ENCODE measurements at regions not wholly inside any gene's neighbourhood (a gene's known extent, or its start where the extent isn't known, plus 50 kb on each side); places are given as distances from the start of the nearest gene placed in this dataset.
"Not testable (repeated sequence)": the region's sequence is repeated elsewhere in the genome, so short reads cannot be mapped to it uniquely, and the experiment has no call there.

DNA sequence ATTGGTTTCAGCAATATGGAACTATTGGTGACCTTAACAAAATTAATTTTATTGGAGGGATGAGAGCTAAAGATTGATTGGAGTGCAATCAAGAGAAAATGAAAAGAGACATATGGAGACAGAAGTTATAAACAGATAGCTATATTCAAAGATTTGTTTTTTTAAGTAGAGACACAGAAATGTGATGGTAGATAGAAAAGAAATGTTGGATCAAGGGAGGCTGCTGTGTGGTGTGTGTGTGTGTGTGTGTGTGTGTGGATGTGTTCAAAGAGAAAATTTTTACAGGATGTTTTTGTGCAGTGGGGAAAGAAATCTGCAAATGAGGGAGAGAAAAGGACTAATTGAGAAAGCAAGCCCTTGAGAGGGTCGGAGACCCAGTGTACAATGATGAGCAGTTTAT is 249.5 kb upstream of the SPHKAP start:
- no peaks in the 10 kb centered on the region for H3K9me3 ChIP-seq
- no peaks in the 10 kb centered on the region for H3K36me3 ChIP-seq
- H3K4me1 ChIP-seq, result no peaks in the 10 kb centered on the region
- H3K27me3 ChIP-seq, result no peaks in the 10 kb centered on the region
- H3K9ac ChIP-seq (ENCODE audit: low read depth in 2 of 2, low read length in 2 of 2), result no peak overlapping the region
- DNase-seq, result no peak
- no peak overlapping the region for H3K4me3 ChIP-seq
- no peak for TF ChIP-seq CTCF (IDR thresholded peaks at IDR 0.05)
- intact Hi-C loops (cut with DNase I), result no loop called here
- H3K27ac ChIP-seq, result no peak overlapping the region

GRCh38 chr2:228426502-228427216 is 245.2 kb upstream of the SPHKAP start:
- Histone ChIP-seq H3K9ac (ENCODE audit: low read depth in 2 of 2, low read length in 2 of 2) (no peak overlapping the region), H3K4me3 (no peak overlapping the region), H3K27me3 (no peaks in the 10 kb centered on the region), H3K9me3 (no peaks in the 10 kb centered on the region), H3K36me3 (no peaks in the 10 kb centered on the region), H3K27ac (no peak overlapping the region), H3K4me1 (no peaks in the 10 kb centered on the region)
- TF ChIP-seq CTCF (IDR thresholded peaks at IDR 0.05), result no peak
- DNase-seq, result no peak
- intact Hi-C loops (cut with DNase I), result no loop called here

- intact Hi-C loops (cut with DNase I), result not testable (repeated sequence)
Observed at GRCh38 chr2:228425411-228426060, 244.0 kb upstream of the SPHKAP start.

DNA sequence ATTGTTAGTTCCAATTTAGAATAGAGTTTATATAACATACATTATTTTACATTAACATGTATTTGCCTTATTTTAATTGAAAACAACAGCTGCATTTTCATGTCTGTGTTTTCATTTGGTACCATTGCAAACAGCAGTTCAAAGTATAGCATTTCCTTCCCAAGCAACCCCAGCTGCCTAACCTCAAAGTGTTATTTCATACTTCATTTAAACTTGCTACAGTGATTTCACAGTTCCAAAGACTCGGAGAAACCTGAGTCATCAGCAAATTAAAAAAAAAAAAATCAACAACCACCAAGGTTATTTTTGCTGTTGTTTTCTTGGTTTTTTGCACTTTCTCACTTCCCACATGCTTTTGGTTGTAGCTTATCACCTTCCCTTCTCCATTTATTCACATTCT is 236.5 kb upstream of the SPHKAP start:
- no peak for DNase-seq

More at GRCh38 chr2:228425411-228426060, 244.0 kb upstream of the SPHKAP start:
- H3K4me3 ChIP-seq; H3K27me3 ChIP-seq; H3K4me1 ChIP-seq; H3K27ac ChIP-seq; H3K9me3 ChIP-seq; DNase-seq; H3K9ac ChIP-seq (ENCODE audit: low read depth in 2 of 2, low read length in 2 of 2); H3K36me3 ChIP-seq: not testable (repeated sequence)

DNA sequence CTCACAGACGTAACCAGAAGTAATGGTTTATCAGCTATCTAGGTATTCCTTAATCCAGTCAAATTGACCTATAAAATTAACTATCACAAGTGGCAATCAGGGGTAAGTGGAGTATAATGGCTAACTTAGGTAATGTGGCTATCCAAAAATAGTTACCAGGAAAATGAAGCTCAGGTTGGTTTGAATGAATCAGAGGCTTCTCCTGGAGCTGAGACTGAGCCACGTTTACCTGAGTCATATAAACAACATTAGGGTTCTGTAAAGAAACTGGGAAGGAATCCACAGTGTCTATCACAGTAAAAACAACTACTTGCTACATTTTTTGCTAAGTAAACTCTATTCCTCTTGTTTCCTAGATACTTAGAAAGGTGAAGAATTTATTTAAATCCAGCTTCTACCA is 236.0 kb upstream of the SPHKAP start:
- Histone ChIP-seq H3K27me3 (no peaks in the 10 kb centered on the region), H3K4me1 (no peaks in the 10 kb centered on the region), H3K9ac (ENCODE audit: low read depth in 2 of 2, low read length in 2 of 2) (no peak overlapping the region), H3K9me3 (no peaks in the 10 kb centered on the region), H3K27ac (no peak overlapping the region), H3K36me3 (no peaks in the 10 kb centered on the region), H3K4me3 (no peak overlapping the region)
- intact Hi-C loops (cut with DNase I), result no loop called here
- TF ChIP-seq CTCF (IDR thresholded peaks at IDR 0.05), result no peak
- no peak for DNase-seq

More for the DNA sequence above, 236.5 kb upstream of the SPHKAP start:
- Histone ChIP-seq H3K9me3 (no peaks in the 10 kb centered on the region), H3K27me3 (no peaks in the 10 kb centered on the region), H3K9ac (ENCODE audit: low read depth in 2 of 2, low read length in 2 of 2) (no peak overlapping the region), H3K36me3 (no peaks in the 10 kb centered on the region), H3K4me3 (no peak overlapping the region), H3K4me1 (no peaks in the 10 kb centered on the region), H3K27ac (no peak overlapping the region)
- intact Hi-C loops (cut with DNase I), result no loop called here
- no peak for TF ChIP-seq CTCF (IDR thresholded peaks at IDR 0.05)

GRCh38 chr2:228410061-228410460 is 228.6 kb upstream of the SPHKAP start:
- Histone ChIP-seq H3K4me1 (no peaks in the 10 kb centered on the region), H3K9me3 (no peaks in the 10 kb centered on the region), H3K9ac (ENCODE audit: low read depth in 2 of 2, low read length in 2 of 2) (no peak overlapping the region), H3K4me3 (no peak overlapping the region), H3K36me3 (no peaks in the 10 kb centered on the region), H3K27ac (no peak overlapping the region), H3K27me3 (no peaks in the 10 kb centered on the region)
- no peak for DNase-seq
- TF ChIP-seq CTCF (IDR thresholded peaks at IDR 0.05), result no peak
- intact Hi-C loops (cut with DNase I), result no loop called here
